ENCODE measurements at regions not wholly inside any gene's neighbourhood (a gene's known extent, or its start where the extent isn't known, plus 50 kb on each side); places are given as distances from the start of the nearest gene placed in this dataset.

DNA sequence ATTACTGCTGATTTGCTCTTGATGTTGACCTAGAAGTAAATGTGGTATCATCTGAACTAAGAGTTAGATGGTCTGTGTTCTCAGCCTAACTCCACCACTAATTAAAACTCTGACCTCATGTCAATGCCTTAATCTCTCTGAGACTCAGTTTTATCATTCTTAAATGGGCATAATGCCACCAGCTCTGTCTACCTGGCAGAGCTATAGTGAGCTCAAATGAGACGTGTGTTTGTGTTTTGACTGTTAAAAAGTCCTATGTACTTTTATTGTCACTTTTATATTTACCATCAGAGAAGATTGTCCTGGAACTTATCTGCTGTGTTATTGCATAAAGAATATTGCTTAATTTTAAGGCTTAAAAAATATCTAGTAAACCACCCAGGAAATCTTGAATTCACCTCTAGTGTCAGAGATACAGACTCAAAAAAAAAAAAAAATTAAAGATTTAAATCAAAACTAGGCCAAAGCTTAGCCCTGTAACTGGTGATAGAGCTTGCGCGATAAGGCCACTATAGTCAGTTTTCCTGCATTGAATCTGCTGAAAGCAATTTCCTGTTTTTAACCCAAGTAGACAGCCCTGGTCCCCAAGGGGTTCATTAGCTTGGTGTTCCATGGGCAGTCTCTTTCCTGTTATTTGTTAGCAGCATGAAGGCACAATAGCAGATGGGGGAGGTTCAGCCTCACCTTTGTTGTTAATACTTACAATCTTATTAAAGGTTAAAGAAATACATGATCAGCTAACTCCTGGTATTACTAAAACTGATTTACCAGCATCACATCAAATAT lies 261.8 kb downstream of the ATP23 start:
- DNase-seq: no peak

DNA sequence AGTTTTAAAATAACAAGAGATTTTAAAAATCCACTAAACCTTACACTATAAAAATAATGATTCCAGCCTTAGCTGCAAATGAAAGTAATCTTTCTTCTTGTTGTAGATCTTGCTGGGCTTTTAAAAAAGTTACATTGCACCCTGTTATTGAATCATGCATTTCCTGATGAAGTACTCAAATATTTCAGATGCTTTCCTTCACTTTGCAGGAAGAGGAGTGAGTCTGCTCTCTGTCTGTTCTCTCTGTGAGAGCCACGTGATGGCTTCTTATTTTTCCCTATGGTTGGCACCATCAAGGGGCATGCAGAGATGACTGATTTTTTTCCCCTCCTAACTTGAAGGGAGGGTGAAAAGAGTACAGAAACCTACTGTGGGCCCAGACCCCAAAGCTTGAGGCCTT lies 262.7 kb downstream of the ATP23 start:
- no peak for DNase-seq

DNA sequence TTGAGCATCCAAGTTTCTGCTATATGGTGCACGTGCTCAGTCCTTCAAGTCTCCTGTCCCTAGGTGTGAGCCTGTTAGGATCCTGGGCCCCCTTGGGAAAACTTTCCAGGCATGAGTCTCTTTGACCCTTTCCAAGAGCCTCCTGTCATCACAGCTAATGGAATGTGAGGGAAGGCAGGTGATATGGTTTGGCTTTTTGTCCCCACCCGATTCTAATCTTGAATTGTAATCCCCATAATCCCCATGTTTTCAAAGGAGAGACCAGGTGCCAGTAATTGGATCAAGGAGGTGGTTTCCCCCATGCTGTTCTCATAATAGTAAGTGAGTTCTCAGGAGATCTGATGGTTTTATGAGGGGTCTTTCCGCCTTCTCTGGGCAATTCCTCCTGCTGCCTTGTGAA lies 265.5 kb downstream of the ATP23 start:
- DNase-seq: no peak

DNA sequence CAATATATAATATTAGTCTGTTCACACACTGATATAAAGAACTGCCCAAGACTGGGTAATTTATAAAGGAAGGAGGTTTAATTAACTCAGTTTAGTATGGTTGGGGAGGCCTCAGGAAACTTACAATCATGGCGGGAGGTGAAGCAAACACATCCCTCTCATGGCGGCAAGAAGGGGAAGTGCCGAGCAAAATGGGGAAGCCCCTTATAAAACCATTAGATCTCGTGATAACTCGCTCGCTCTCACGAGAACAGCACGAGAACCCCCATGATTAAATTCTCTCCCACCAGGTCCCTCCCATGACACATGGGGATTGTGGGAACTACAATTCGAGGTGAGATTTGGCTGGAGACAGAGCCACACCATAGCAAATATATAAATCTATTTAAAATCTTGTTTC lies 269.8 kb downstream of the ATP23 start:
- no peak for DNase-seq

DNA sequence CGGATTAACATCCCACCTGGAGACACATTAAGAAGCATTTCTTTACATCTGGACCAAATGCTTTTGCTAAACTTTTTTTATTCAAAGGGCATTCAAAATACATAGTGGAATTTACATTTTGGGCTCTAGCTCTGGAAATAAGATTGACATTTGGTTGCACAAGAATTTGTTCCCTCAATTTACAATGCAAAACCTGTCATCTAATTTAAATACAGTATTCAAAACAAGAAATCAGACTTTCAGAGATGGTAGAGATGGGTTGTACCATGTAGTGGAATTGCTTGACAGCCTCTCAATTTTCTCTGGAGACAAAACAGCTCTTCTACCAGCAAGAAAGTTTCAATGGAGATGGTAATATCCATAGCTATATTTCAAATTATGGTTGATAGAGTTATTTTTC lies 275.8 kb downstream of the ATP23 start:
- DNase-seq: no peak

DNA sequence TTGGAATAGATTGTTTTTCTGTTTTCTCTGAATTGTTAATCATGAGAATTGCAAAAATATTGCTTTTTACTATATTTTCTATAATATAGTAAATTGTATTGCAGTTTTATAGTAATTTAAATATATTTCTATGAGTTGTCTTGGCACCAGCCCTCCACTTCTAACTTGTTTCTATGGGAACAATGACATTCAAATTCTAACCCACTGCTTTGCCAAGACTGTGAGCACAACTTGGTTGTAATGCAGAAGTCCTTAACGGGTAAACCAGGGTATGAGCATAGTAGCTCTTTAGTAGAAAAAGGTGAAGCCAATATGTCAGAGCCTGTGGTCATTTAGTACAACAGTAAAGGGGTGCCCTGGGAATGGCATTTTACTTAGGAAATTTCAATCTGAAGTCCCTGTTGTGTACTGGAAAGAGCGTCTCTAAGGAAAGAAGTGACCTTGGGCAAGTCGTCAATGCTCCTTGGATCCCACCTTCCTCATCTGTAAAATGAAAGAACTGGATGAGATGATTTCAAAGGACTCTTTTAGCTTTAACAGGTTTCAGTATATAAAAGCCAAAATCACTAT lies 283.3 kb downstream of the ATP23 start:
- no peak for DNase-seq

DNA sequence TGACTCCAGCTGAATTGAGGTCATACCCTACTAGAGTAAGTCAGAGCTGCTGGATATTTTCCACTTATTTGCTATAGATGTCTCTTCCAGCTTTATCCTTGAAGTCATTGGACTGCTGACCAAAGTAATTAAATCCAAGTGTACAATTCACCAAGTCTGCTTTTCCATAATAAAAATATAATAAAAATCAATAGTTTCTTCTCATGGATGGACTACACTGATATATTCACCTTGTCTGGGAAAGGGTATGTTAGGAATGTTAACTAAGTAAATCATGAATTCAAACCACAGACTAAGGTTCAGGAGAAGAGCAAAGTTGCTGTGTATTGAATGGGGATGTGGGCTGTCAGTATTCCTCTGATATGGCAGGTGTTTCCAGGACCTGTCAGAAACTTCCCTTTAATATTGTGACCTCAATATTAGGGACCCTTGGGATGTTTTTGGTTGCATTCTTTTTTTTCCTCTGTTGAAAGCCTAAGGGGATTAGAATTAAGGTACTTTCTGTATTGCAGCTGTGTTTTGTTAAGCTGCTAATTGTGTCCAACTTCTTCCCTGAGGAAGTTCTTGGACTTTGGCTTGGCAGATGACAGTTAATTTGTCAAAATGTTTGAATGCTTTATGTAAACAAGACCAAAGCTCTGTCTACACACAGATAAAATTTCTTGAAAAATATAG lies 284.0 kb downstream of the ATP23 start:
- no peak for DNase-seq

DNA sequence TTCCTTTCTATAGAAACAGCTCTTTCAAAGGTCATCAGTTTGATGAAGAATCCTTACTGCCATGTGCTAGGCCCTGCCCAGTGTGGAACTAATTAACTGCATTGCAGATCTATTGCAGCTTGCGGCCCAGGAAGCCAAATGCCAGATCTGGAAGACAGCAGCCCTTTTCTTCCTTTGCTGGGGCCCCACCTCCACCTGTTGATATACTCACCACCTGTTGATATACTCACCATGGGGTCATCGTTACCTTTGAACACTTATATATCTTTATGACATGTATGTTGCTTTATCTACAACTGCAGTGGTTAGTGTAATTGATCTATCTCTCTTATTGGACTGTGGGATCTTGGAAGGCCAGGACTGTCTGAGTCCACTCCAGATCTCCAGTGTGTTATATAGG lies 292.5 kb downstream of the ATP23 start:
- DNase-seq: no peak

DNA sequence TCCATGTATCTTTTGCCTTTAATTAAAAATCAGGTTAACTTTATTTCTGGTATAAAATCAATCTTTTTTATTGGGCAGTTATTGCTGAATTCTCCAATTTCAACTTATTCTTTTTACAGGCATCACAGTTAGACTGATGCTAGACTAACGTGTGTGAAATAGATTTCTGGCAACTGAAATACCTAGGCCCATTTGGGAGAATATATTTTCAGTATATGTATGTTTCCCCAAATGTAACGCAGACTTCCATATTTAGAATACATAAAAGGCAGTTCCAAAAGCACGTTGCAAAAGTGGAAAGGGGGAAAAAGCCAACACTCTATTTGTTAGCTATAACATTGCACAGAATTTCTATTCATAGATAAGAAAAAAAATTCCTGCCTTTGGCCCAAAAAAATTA lies 297.0 kb downstream of the ATP23 start:
- no peak for DNase-seq

DNA sequence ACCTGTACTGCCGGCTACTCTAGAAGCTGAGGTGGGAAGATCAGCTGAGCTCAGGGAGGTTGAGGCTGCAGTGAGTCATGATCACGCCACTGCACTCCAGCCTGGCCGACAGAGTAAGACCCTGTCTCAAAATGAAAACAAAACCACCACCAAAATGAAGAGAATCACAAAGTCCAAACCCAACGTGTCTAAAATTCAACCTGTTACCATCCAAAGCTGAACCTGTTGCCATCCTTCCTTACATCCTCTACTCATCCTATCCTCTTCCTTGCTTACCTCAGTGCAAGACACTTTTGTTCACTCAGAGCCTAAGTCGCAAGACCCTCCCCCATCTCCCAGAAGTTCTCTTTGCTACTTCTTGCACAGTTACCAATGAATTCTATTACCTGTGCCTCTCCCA lies 299.7 kb downstream of the ATP23 start:
- no peak for DNase-seq

DNA sequence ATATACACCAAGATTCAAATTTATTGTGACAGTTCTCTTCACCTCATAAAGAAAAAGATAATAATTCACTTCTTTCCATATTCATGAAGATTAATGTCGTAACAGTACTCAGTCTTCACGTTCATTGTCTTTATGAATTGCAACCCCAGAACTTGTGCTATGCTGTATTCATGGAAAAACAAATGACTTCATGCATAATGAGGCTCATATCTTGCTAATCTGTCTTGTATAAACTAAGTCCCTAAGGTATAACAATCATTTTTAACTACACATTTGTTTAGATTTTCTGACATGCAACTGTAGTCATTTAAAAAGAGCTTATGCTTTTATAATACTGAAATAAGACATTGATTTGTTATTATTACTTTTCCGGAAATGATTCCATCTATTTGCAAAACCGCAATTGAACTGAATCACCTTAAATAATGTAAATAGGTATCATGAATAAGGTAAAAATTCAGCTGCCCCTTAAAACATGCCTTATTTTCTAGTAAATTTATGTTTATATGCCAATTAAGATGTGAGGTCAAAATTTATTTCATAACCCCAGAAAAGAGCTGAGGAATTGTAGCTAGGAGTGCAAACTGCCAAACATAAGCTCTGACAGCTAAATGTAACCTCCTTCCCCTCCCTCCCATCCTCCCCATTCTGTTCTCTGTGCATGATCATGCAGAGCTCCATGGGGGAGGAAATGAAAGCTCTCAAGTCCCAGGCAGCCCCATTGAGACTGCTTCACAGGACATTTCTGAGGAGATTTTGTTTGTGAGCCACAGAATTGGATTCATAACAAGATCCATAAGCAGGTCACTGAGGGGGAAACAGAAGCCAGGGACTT lies 301.6 kb downstream of the ATP23 start:
- DNase-seq: no peak

DNA sequence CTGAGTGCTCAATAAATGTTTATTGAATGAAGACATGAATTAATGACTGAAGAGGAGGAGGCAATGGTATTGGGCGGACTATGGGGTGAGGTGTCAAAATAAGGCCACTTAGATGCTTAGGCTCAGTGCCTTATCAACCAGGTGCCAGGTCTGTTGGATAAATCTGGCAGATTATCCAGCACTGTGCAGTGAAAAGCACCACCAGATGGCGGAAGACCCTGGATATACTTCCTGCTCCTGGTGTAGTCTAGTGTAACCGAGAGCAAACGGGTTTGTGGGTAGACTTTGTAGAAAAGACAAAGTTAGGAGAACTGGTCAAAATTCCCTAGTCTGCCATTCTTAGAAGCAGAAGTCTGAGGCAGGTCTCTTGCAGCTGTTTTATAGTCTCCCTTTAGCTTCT lies 306.3 kb downstream of the ATP23 start:
- no peak for DNase-seq

DNA sequence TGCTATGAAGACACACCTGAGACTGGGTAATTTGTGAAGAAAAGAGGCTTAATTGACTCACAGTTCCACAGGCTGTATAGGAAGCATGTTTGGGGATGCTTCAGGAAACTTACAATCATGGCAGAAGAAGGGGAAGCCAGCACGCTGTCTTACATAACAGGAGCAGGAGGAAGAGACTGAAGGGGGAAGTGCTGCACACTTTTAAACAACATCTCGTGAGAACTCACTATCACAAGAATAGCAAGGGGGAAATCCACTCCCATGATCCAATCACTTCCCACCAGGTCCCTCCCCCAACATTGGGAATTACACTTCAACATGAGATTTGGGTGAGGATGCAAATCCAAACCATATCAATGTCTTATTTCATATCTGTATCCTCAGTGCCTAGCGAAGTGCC lies 307.2 kb downstream of the ATP23 start:
- no peak for DNase-seq

DNA sequence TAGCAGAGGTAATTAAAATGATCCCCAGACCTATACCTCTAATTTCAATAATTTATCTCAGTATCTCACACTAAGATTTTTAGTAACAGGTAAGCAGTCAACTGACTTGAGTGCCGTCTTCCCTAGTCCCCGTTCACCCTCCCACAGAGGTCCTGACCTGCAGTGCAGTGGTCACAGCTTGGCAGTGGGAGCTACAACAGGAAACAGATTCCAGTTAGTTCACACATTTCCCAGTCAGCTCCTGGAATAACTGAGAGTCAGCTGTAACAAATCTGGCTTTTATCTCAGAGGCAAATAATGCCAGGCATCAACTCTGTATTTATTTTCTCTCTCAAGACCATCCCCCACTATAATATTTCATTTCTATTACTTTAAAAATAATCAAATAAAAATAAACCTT lies 308.2 kb downstream of the ATP23 start:
- DNase-seq: no peak

DNA sequence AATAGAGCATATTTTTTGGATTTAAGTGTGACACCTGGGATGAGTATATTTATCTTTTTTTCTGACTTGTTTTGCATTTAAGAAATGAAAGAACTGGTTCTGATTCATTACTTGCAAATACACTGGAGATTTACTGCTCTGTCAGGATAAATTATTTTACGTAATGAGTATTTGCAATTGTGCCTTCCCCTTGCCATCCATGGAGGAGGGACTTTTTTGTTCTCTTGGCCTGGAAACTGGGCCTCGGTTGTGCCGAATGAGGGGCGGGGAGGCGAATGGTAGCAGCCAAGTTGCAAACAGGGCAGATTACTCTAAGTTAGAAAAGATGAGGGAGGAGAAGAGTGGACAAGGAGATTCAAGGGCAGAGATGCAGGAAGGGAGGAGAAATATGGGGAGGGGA lies 308.7 kb downstream of the ATP23 start:
- no peak for DNase-seq

DNA sequence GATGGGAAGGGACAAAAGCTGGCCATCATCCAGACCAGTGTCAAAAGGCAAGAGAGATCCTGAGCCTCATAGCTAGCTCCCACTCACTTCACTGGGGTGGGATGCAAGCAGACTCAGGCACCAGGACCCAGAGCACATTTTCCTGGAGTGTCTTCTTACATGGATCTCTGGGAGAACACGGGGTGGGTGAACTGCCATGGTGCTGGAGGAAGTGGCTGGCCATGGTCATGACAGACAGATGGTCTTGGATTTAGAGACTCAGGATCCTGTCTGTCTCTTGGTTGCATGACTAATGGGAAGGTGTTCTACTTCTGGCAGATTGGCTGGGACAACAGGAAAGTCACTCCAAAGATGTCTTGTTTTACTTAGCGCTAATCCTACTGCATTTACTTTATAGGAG lies 311.5 kb downstream of the ATP23 start:
- no peak for DNase-seq

DNA sequence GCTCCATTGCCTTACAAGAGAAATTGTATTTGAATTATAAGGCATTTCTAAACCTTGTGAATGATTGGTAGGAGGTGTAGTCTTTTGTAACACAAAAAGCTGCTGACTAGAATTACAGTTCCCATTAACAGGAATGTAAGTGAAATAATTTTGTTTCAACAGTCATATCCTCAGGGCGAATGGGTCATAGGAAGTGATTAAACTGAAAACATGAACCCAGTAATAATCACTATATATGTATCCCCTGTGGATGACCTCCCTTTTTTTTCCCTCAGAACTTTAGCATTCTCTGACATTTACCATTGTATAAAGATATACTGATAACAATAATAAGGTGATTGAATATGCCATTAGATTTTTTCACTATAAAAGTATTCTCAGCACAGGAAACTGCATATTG lies 312.3 kb downstream of the ATP23 start:
- DNase-seq: no peak

DNA sequence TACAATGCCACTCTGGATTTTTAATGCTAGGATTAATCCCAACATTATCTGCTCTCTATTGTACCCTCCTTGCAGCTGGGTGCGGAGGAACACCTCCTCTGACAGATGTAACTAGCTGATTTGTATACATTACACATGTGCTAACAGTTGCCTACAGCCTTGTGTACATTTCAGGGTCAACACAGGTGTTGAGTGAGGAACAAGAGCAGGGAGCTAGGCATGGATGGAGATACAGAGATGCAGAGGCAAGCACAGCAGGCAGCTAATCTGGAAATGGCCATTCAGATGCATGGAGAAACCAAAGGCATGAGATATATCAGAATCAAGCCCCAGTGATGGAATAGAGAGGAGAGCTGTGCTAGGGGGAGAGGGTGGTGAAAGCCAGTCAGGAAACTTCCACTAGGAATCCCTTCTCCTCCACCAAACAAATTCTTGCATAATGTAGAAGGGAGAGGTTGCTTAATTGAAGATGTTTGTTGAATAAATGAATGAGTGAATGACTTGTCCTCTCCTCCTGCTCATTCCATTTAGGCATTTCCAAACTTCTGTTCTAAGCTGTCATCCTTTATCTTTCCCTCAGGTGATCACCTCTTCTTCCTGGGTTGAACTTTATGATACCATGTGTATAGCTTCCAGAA lies 313.2 kb downstream of the ATP23 start:
- DNase-seq: no peak

DNA sequence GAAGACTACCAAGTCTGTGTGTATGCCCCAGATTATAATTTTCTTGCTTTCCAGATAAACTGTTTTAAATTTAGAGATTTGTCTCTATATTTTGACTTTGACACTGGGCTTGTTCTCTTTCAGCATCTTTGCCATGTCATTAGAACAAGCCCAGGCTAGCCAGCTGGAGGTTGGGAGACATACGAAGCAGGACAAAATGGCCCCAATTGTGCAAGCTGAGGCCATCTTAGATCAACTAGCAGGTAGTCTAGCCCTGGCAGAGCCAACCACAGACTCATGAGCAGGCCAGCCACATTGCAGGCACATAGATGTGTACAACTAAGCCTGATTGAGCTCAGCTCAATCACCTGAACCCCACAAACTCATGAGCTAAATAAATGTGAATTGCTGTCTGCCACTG lies 321.4 kb downstream of the ATP23 start:
- no peak for DNase-seq

DNA sequence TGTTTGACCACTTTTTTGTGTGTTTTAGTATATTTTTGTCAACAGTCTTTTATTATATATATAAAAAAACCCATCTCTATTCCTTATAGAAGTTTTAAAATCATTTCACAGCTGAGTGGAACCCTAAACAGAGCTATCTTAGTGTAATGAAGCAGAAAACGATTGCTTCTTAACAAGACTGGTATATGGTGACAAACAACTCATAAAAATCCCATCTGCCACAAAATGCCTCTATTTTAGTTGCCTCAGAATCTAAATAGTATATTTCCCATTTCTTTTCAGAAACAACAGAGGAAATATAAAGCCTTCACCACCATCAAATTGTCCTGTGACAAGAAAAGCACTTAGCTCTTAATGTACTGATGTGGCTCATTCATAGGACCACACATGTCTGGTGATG lies 322.4 kb downstream of the ATP23 start:
- no peak for DNase-seq

DNA sequence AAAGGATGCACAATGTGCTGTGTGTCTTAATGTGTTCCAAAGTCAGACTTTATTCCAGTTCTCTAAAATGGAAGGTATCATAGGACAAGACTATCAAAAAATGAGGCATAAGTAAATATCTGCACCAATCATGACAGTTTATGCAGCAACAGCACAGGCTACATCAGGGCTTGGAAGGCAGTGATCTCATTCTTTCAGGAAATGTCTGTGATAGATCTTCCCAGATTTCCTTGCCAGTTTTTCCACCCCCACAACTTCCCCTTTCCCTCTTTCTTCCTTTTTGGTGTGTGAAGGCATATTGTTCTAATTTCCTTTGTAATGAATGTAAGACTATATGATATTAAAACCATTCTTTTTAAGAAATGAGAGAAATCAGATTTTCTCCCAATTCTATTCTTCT lies 326.7 kb downstream of the ATP23 start:
- no peak for DNase-seq

DNA sequence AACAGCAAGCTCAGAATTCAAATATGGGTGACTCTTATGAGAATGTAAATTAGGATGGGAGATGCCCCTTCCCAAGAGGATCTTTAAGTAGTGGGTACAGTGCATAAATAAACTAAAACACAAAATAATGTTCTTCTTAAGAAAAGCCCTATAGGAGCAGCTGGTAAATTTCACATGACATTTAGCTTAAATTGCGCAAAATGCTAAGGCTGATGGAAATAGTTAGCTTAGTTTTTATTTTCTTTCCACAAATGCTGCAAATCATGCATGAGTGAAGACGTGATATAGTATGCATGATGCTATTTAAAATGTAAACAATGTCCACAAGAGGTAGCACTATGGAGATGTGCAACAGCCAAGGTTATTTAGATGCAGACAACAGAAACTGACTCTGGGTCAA lies 328.1 kb downstream of the ATP23 start:
- no peak for DNase-seq
